RWPE1 (cell line): ENCODE measurements at regions not wholly inside any gene's neighbourhood (a gene's known extent, or its start where the extent isn't known, plus 50 kb on each side); places are given as distances from the start of the nearest gene placed in this dataset.

Experiments used
- CTCF ChIA-PET: fragments of 350-600 bp; sonication (Branson Sonifier 250); formaldehyde crosslinking; extraction: SDS; loops from one replicate; lab custom pipeline; 2021; lab: Yijun Ruan, JAX
- POLR2A ChIA-PET: fragments of 400-600 bp; formaldehyde crosslinking; extraction: SDS; loops from one replicate; lab custom pipeline; 2020; ENCODE audit warnings: antibody characterized with exemption; ENCODE audit not compliant: low non-redundant PET; lab: Yijun Ruan, JAX
- DNase-seq: peaks from one replicate; pipeline ENCODE4 v3.0.0; 2012; ENCODE audit warnings: low spot score
- H3K27ac ChIP-seq: fragments of 450-650 bp; 2 replicates; pipeline ENCODE4 v1.5.1; 2017
- CTCF ChIP-seq: fragments of 450-650 bp; conservative IDR thresholded peaks from 2 replicates; pipeline ENCODE4 v1.5.1; 2017; ENCODE audit warnings: low read depth, mild to moderate bottlenecking

GRCh38 chr12:69157023-69157655, 82.2 kb upstream of the CPSF6 start:
- ChIA-PET POLR2A (no interaction called here), CTCF (interaction anchor here (0.6 to 1.3 kb wide), 6 partner anchors 10 to 1879 kb away, joined by 3 to 5 read pairs (median 3); no protein-coding TSS in a partner anchor)
- DNase-seq, result peak; percentile 29
- TF ChIP-seq CTCF, result peak; percentile 68
- H3K27ac ChIP-seq, result no peak overlapping the region

DNA sequence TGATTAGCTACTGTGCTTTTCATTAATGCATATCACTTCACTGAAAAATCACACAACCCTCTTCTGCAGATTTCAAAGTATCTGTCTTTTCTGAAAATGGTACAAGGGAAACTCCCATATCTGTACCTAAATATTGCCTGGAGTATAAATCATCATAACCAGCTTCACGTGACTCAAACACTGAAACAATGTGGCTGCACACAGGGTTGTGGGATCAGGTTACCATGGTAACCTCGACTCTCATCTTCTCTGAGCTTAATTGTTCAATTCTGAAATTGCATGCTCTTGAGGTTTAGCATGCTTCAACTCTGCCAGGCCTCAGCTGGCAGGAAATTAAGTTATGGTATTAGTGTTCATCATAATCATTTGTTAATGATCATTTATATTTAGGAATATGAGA, 77.5 kb upstream of the CPSF6 start:
- no peak for DNase-seq
- CTCF ChIA-PET, result no interaction called here
- POLR2A ChIA-PET, result no interaction called here
- no peak overlapping the region for H3K27ac ChIP-seq
- no peak for TF ChIP-seq CTCF

DNA sequence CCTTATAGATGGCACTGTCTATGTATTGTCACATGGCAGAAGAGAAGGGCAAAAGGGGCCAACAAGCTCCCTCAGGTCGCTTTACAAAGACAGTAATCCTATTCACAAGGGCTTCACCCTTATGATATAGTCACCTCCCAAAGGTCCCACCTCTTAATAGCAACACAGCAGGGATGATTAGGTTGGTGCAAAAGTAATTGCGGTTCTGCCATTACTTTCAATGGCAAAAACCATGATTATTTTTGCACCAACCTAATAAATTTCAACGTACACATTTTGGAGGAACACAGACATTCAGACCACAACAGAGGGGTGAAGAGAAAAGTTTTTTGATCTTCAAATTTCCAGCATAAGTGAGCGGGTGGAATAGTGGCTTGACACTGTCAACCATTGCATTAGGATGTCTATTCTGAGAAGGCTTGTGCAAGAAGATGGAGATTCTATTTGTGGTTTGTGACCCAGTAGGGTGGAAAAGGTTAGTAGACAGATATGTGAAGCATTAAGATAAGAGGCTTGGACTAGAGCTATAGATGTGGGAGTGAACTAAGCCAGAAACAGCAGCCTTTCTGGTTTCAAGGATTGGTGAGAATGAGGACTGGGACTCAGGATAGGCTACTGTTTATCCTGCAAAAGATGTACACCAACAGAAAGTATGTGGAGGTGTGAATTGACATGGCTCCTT, 75.5 kb upstream of the CPSF6 start:
- ChIA-PET POLR2A (no interaction called here), CTCF (interaction anchor here (0.6 kb wide), 1 partner anchor 124 kb away, joined by 3 read pairs; no protein-coding TSS in a partner anchor)
- no peak for DNase-seq
- no peak overlapping the region for H3K27ac ChIP-seq
- TF ChIP-seq CTCF, result no peak

- H3K27ac ChIP-seq, result no peak overlapping the region
- DNase-seq, result no peak
- TF ChIP-seq CTCF, result no peak
- CTCF ChIA-PET, result interaction anchor here (0.6 to 0.9 kb wide), 3 partner anchors 11 to 82 kb away, joined by 3 to 6 read pairs (median 5); no protein-coding TSS in a partner anchor
- POLR2A ChIA-PET, result no interaction called here
Observed at GRCh38 chr12:69167648-69168165, 71.7 kb upstream of the CPSF6 start.

GRCh38 chr12:69168363-69168762, 71.0 kb upstream of the CPSF6 start:
- no peak for DNase-seq
- no peak overlapping the region for H3K27ac ChIP-seq
- CTCF ChIA-PET, result interaction anchor here (0.5 to 1.0 kb wide), 2 partner anchors 12 to 122 kb away, joined by 3 read pairs; no protein-coding TSS in a partner anchor
- POLR2A ChIA-PET, result no interaction called here
- no peak for TF ChIP-seq CTCF

DNA sequence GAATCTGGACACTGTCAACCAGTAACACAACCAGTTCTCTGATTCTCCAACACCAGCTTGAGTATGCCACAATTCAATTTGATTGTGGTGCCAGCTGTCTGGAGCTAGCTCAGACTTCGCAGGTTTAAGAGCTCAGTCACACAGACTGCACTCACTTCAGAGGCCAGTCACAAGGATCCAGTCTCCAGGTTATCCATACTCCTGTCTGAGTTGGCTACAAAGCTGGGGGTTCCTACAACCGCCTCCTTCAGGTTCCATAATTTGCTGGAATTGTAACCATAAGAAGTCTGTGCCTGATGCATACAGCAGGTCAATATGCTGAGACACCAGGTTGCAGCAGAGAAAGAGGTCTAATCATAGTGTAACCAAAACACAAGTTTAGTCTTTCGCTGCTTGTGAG, 70.5 kb upstream of the CPSF6 start:
- H3K27ac ChIP-seq, result no peak overlapping the region
- ChIA-PET CTCF (interaction anchor here (0.5 to 1.0 kb wide), 2 partner anchors 12 to 123 kb away, joined by 3 read pairs; no protein-coding TSS in a partner anchor), POLR2A (no interaction called here)
- DNase-seq, result no peak
- no peak for TF ChIP-seq CTCF
